Coronary artery (tissue), 2 donors: ENCODE measurements at regions not wholly inside any gene's neighbourhood (a gene's known extent, or its start where the extent isn't known, plus 50 kb on each side); places are given as distances from the start of the nearest gene placed in this dataset.

Experiments used
- DNase-seq: peaks from one replicate; pipeline ENCODE4 v3.0.0-alpha.2; 2017; ENCODE audit warnings: low spot score
- H3K27ac ChIP-seq, 2 donors: fragments of 200-600 bp; sonication (generic); one replicate each; pipeline ENCODE4 v1.5.1; 2016 to 2019
- H3K4me3 ChIP-seq: fragments of 200-600 bp; sonication (generic); 2 replicates; pipeline ENCODE4 v1.5.1; 2016; ENCODE audit warnings: mild to moderate bottlenecking, moderate library complexity
- CTCF ChIP-seq: fragments of 200-600 bp; sonication (generic); IDR thresholded peaks from one replicate; pipeline ENCODE4 v1.5.1; 2019; ENCODE audit warnings: antibody characterized with exemption

DNA sequence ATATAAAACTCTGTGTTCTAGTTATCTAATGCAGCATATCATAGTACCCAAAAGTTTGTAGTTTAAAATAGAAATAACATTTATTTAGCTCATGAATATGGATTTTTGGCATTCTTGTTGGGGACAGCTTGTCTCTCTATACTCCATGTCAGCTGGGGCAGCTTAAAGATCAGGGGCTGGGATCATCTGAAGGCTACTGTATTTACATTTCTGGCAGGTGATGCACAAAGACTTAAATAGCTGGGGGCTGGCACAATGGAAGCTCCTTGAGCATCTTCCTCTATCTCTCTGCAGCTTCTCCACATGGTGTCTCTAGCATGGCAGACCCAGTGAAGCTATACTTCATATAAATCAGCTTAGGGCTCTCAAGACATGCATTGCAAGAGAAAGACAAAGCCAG, 55.6 kb upstream of the DAB1 start:
- Histone ChIP-seq H3K4me3 (no peak overlapping the region), H3K27ac (no peak overlapping the region)
- TF ChIP-seq CTCF, result no peak
- DNase-seq, result no peak

DNA sequence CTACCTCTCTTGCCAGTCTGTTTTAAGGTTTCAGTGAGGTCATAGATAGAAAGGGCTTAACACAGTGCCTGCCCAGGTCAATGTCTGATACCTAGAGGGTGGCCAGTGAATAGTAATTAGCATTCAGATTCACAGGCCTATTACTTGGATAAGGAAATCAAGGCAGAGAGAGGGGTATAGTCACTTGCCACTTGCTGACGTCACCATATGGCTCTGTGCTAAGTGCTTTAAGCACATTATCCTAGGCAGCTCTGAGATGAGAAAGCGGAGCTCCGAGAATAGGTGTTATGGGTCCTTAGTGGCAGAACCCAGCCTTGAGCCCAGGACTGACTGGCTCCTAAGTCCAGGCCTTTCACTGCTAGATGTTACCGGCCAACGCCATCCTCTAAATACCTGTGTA, 51.5 kb upstream of the DAB1 start:
- Histone ChIP-seq H3K4me3 (no peak overlapping the region), H3K27ac (no peak overlapping the region)
- no peak for DNase-seq
- TF ChIP-seq CTCF, result no peak

DNA sequence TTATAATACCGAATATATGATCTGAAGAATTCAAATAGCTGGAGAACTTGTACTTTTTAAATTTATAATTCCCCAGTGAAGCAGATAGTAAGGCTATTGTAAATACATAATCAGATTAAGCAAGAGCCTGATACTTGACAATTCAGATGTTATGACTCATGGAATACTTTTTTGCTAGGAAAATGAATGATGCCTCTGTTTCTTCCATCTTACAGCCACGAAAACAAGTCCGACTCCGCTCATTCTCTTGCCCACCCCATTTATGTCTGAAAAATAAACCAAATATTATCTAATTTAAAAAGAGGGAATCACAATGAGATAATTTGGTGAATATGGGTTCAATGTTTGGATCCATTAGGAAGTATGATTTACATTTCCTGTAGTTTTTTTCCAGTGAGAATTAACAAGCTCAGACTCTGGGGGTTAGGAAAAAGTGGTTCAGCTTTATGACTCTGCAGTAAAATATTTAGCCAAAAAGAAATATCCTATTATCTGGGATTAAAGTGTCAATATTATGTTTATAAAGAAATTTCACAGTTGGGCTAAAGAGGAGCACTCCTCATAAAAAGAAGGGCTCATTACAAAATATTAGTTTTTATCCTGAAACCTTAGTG, 50.4 kb upstream of the DAB1 start:
- H3K4me3 ChIP-seq, result no peak overlapping the region
- no peak for DNase-seq
- no peak for TF ChIP-seq CTCF
- H3K27ac ChIP-seq, result no peak overlapping the region
